SU-DHL-6 (cell line): ENCODE measurements at regions not wholly inside any gene's neighbourhood (a gene's known extent, or its start where the extent isn't known, plus 50 kb on each side); places are given as distances from the start of the nearest gene placed in this dataset.

ENCODE experiments used
- H2AFZ ChIP-seq: fragments of 200-600 bp; sonication (generic); 2 replicates; pipeline ENCODE4 v1.6.1; 2014; ENCODE audit warnings: low read depth, mild to moderate bottlenecking, moderate library complexity, mixed read lengths, antibody characterized with exemption, low read length; ENCODE audit not compliant: severe bottlenecking
- H3F3A ChIP-seq: fragments of 200-600 bp; shearing (Covaris generic); 2 replicates; pipeline ENCODE4 v1.6.0; 2016; ENCODE audit warnings: antibody characterized with exemption, mild to moderate bottlenecking; ENCODE audit not compliant: insufficient read depth
- H3K27ac ChIP-seq: fragments of 200-600 bp; sonication (generic); 2 replicates; pipeline ENCODE4 v1.5.1; 2016; ENCODE audit warnings: low read depth, mild to moderate bottlenecking, low read length, moderate library complexity, mixed read lengths
- H3K27me3 ChIP-seq: fragments of 200-600 bp; sonication (generic), shearing (Covaris generic); 2 replicates; pipeline ENCODE4 v1.6.0; 2014; ENCODE audit warnings: mild to moderate bottlenecking, low read length
- H3K36me3 ChIP-seq: fragments of 200-600 bp; sonication (generic); 2 replicates; pipeline ENCODE4 v1.6.1; 2014; ENCODE audit warnings: mild to moderate bottlenecking, low read length, mixed read lengths
- H3K4me2 ChIP-seq: fragments of 300-600, 200-600 bp; shearing (Covaris generic), sonication (generic); 2 replicates; pipeline ENCODE4 v1.6.0; 2014; ENCODE audit warnings: low read length, low read depth, mild to moderate bottlenecking; ENCODE audit not compliant: poor library complexity, severe bottlenecking
- H3K4me3 ChIP-seq: fragments of 200-600 bp; sonication (generic); 2 replicates; pipeline ENCODE4 v1.5.1; 2014; ENCODE audit warnings: antibody characterized with exemption, low read length, mild to moderate bottlenecking, mixed read lengths; ENCODE audit not compliant: insufficient read depth, poor library complexity, severe bottlenecking
- H3K79me2 ChIP-seq: fragments of 200-600 bp; sonication (generic); 2 replicates; pipeline ENCODE4 v1.6.1; 2014; ENCODE audit warnings: mild to moderate bottlenecking, low read length, moderate library complexity; ENCODE audit not compliant: insufficient read depth
- H3K9ac ChIP-seq: fragments of 200-600 bp; sonication (generic); 2 replicates; pipeline ENCODE4 v1.7.0; 2014; ENCODE audit warnings: mild to moderate bottlenecking, low read length
- H3K9me2 ChIP-seq: fragments of 200-600 bp; sonication (generic); replicated peaks from 2 replicates; pipeline ENCODE4 v1.6.1; 2014; ENCODE audit warnings: low read length; ENCODE audit not compliant: insufficient read depth
- H3K9me3 ChIP-seq: fragments of 200-600 bp; sonication (generic); 2 replicates; pipeline ENCODE4 v1.6.1; 2014; ENCODE audit warnings: low read length, mixed read lengths; ENCODE audit not compliant: insufficient read depth
- H4K20me1 ChIP-seq: fragments of 200-600 bp; sonication (generic); 2 replicates; pipeline ENCODE4 v1.6.1; 2014; ENCODE audit warnings: low read depth, mild to moderate bottlenecking, antibody characterized with exemption, low read length, moderate library complexity, mixed read lengths
- CTCF ChIP-seq: fragments of 200-600 bp; sonication (generic); IDR thresholded peaks from one replicate; pipeline ENCODE4 v1.5.1; 2017; ENCODE audit warnings: antibody characterized with exemption, mild to moderate bottlenecking, low read length, moderate library complexity; ENCODE audit not compliant: insufficient read depth, poor library complexity, severe bottlenecking
- EZH2phosphoT487 ChIP-seq: fragments of 200-600 bp; sonication (generic), shearing (Covaris generic); conservative IDR thresholded peaks from 2 replicates; pipeline ENCODE4 v1.6.1; 2018; ENCODE audit warnings: mild to moderate bottlenecking, antibody characterized with exemption, low read length, moderate library complexity, mixed read lengths

- Histone ChIP-seq H3K9ac (no peak overlapping the region), H3K27me3 (0 out of 2 replicates have a peak, but pooled peaks cover 6% of the 10 kb centered on the region), H3K36me3 (no peaks in the 10 kb centered on the region), H3K27ac (no peak overlapping the region), H4K20me1 (no peaks in the 10 kb centered on the region), H3K4me2 (no peak overlapping the region), H3K9me2 (no peaks in the 10 kb centered on the region), H2AFZ (no peak overlapping the region), H3K4me3 (no peak overlapping the region), H3F3A (no peaks in the 10 kb centered on the region), H3K79me2 (no peaks in the 10 kb centered on the region), H3K9me3 (no peaks in the 10 kb centered on the region)
- no peak for TF ChIP-seq EZH2phosphoT487
These were observed 350.9 kb upstream of the NPVF start for GRCh38 chr7:25578991-25579777.

GRCh38 chr7:25579778-25580075, 351.4 kb upstream of the NPVF start:
- H3K27ac ChIP-seq = no peak overlapping the region
- 0 out of 2 replicates have a peak, but pooled peaks cover 6% of the 10 kb centered on the region for H3K27me3 ChIP-seq
- no peak overlapping the region for H2AFZ ChIP-seq
- H3K4me3 ChIP-seq = no peak overlapping the region
- no peak overlapping the region for H3K9ac ChIP-seq
- H3K9me3 ChIP-seq = no peaks in the 10 kb centered on the region
- H3K36me3 ChIP-seq = no peaks in the 10 kb centered on the region
- H3F3A ChIP-seq = no peaks in the 10 kb centered on the region
- no peaks in the 10 kb centered on the region for H3K9me2 ChIP-seq
- no peak overlapping the region for H3K4me2 ChIP-seq
- TF ChIP-seq CTCF = no peak
- TF ChIP-seq EZH2phosphoT487 = no peak
- no peaks in the 10 kb centered on the region for H3K79me2 ChIP-seq
- H4K20me1 ChIP-seq = no peaks in the 10 kb centered on the region

- H3K9me3 ChIP-seq = no peaks in the 10 kb centered on the region
- H3K4me3 ChIP-seq = no peak overlapping the region
- H3K9me2 ChIP-seq = no peaks in the 10 kb centered on the region
- no peaks in the 10 kb centered on the region for H3K79me2 ChIP-seq
- TF ChIP-seq CTCF (no peak), EZH2phosphoT487 (no peak)
- H3K36me3 ChIP-seq = no peaks in the 10 kb centered on the region
- H4K20me1 ChIP-seq = no peaks in the 10 kb centered on the region
- H3F3A ChIP-seq = no peaks in the 10 kb centered on the region
- no peak overlapping the region for H2AFZ ChIP-seq
- no peak overlapping the region for H3K4me2 ChIP-seq
- 0 out of 2 replicates have a peak, but pooled peaks cover 6% of the 10 kb centered on the region for H3K27me3 ChIP-seq
- no peak overlapping the region for H3K27ac ChIP-seq
- no peak overlapping the region for H3K9ac ChIP-seq
These were observed 351.9 kb upstream of the NPVF start for GRCh38 chr7:25580141-25580540.

GRCh38 chr7:25583621-25584020, 355.3 kb upstream of the NPVF start:
- Histone ChIP-seq H2AFZ (no peak overlapping the region), H3K4me2 (no peak overlapping the region), H3K9me2 (no peaks in the 10 kb centered on the region), H3K27ac (no peak overlapping the region), H3K79me2 (no peaks in the 10 kb centered on the region), H3K9ac (no peak overlapping the region), H3K9me3 (no peaks in the 10 kb centered on the region), H3K36me3 (no peaks in the 10 kb centered on the region), H3K27me3 (0 out of 2 replicates have a peak, but pooled peaks cover 6% of the 10 kb centered on the region), H3F3A (no peaks in the 10 kb centered on the region), H4K20me1 (no peaks in the 10 kb centered on the region), H3K4me3 (no peak overlapping the region)
- TF ChIP-seq CTCF (no peak), EZH2phosphoT487 (no peak)
